ENCODE measurements at regions not wholly inside any gene's neighbourhood (a gene's known extent, or its start where the extent isn't known, plus 50 kb on each side); places are given as distances from the start of the nearest gene placed in this dataset.
"Not testable (repeated sequence)": the region's sequence is repeated elsewhere in the genome, so short reads cannot be mapped to it uniquely, and the experiment has no call there.

DNA sequence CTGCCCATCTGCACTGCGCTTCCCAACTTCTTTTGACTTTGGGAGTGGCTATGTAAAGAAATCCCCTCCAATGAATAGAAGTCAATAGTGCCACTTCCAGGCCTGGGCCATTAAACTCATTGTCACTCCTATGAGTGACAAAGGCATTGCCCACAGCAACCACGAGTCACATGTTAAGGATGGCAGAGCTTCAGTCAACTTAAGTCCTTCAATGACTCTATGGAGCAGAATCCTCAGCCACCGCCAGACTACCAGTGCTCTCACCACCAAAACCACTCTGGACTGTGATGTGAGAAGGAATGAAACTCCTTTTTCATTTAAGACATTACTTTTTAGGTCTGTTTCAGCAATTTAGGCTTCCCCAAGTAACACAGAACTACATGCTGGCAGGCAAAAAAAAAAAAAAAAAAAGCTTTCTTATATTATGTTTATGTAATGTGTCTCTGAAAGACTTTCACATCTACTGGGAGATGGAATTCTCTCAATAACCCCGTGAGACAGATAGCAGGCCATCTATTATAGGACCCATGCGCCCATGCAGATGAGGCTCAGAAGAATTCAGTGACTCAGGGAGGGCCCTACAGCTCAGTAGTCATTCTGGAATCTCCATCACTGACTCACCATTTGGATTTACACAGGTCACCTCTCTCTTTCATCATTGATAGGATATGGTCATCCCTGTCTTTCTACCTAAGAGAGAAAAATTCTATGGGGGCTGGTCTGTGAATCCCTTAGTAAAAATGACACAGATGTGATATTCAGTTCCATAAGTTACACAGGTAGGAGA is 180.5 kb downstream of the CEMIP2 start:
- DNase-seq = no peak

- DNase-seq = no peak
These were observed 184.5 kb downstream of the CEMIP2 start for GRCh38 chr9:71583792-71584191.

DNA sequence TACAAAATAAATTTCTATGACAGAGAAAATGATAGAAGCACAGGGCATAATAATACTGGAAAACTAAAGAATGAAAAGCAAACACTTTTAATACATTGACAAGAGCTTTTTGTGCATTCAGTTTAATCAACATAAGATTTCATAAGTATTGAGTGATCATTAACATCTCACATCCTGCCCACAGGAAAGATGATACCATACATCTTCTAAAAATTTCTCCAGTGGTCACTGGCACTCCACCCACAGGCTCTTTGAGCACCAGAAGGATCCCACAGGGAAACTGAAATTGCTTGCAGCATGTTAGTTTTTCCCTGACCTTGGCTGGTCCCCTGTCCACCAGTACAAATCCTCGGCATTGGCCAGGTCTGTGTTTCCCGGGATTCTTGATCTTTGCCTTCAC is 186.0 kb downstream of the CEMIP2 start:
- no peak for DNase-seq

DNA sequence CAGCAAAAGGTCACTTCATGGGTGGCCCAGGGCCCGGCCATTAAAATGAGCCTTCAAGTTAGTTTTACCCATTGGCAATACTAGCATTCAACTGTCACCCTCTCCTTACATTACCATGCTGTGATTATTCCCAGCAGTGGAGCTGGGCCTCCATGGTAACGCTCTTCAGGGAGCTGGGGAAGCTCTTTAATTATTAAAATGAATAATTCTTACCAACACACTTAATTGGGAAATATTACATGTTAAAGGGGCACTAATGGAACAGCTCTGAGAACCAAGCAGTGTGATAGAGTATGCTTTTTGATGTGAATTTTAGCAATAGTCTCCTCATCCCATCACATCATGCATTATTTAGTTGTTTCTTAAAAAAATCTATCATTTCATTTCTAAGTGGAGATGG is 187.2 kb downstream of the CEMIP2 start:
- no peak for DNase-seq

- no peak for DNase-seq
These were observed 197.1 kb downstream of the CEMIP2 start for GRCh38 chr9:71571186-71571585.

- DNase-seq = no peak
These were observed 200.4 kb downstream of the CEMIP2 start for GRCh38 chr9:71567890-71568289.

- no peak for DNase-seq
These were observed 206.2 kb downstream of the CEMIP2 start for GRCh38 chr9:71562140-71562539.

DNA sequence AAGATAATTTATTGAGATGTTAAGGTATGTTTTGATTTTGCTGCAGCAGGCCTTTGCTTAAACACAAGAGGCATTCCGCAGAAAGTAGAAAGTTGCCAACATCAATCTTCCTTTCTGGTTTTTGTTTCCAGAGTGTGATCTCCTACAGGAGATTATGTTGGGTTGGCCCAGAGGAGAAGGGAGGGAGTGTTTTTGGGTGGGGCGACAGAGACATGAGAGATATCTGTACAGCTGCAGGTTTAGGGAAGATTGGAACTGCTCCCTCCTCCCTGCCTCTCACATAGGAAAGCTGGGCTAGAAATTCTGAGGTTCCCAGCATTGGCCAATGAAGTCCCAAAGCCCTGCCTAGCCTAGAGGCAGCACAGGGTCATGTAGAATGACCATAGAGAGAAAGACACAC is 211.0 kb downstream of the CEMIP2 start:
- DNase-seq = no peak

DNA sequence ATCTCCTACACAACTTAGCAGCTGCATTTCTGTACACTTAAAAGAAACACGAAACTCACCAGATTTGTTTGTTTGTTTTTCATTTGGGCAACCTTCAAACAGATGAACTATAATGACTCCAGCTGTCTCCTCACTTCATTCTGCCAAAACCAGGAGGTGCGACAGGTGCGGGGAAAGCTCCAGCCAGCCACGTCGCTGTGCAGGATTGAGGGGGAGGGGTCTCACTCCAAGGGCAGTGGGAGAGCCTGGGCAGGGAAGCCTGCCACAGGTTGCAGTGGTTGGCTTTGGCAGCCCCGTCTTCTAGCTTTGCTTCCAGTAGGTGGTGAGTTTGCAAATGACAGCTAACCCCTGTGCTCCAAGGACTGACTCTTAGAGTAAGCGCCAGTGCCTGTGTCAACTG is 215.8 kb downstream of the CEMIP2 start:
- peak; percentile 92 for DNase-seq

DNA sequence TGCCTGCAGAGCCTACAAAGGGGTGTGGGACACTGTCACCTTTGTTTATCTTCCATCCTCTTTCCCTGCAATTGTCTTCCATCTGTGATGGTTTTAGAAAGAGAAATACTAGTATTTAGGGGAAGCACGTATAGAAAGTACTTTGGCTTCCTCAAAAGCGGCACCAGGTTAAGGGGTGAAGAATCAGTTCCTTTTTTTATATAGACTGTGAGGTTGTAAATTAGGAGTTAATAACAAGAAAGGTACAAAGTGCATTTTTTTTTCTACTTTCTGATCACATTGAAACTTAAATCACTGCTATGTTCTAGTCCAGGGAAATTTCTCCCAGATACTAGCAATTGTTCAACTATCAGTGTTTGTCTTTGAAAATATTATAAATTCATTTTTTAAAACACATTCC is 219.3 kb downstream of the CEMIP2 start:
- no peak for DNase-seq

DNA sequence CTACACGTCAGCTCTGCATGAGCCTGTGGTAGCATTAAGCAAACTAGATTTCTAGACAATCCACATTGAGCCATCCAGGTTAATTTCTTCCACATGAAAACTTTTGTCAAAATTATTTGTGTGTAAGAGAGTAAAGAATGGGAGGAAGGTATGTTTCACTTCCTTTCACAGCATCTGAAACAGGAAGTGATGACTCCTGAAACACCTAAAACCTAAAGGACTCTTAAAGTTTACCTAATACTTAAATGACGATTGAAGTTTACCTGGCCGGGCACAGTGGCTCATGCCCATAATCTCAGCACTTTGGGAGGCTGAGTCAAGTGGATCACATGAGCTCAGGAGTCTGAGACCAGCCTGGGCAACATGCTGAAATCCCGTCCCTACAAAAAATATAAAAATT is 223.8 kb downstream of the CEMIP2 start:
- DNase-seq = no peak

DNA sequence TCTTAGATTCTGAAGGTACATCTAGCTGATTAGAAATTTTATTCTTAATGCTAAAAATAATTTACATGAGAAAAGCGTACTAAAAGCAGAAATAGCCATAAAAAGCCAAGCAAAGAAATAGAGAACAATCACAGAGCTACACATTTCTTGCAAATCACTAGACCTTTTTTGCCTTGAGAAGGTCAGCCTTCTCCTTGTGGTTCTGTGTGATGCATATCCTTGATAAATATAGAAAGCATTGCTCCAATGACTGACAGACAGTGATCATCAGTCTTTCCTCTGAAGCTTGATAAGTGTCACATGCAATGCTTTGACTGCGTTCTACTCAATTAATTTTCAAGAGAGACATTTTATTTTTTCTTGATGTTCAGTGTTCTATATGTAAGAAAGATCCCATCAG is 226.9 kb downstream of the CEMIP2 start:
- DNase-seq = no peak

DNA sequence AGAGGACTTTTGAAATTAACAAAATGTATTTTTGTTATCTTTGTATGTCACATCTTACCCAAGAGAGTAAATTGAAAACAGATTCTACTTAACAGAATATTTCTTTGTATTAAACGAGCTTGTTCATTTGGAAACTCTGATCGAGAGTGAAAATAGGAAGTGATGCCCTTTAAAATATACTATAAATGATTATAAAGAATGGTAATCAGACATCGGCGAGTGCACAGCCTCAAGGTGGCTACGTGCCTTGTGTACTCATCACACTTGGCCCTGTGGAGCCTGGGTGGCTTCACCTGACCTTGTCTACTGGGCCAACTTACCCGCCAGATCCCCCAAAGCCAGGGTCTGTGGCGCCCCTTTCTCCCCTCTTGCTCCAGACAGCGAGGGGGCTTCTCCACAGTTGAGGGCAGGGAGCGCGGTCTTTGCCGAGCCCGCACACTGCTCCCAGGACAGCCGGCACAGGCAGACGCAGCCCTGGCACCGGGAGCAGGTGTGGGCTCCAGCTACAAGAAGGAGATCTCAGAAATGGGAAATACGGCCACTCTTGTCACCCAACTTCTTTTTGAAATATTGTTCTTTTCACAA is 243.2 kb downstream of the CEMIP2 start:
- DNase-seq = no peak

DNA sequence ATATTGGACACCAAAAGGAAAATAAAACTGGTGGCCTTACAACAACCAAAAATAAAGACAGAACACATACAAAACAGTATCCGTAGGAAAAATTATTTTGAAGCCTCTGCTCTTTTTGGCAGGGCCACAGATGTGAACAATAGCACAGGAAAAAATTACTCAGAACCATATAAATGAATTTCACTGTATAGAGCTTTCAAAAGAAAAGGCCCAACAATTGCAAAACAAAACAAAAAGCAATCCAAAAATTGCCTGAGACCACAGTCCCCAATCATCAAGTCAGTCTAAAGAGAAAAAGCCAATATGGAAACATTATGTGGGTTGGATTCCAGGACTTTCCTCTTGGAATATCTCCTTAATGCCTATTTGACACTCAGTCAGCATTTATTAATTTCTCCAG is 243.8 kb downstream of the CEMIP2 start:
- DNase-seq = no peak

DNA sequence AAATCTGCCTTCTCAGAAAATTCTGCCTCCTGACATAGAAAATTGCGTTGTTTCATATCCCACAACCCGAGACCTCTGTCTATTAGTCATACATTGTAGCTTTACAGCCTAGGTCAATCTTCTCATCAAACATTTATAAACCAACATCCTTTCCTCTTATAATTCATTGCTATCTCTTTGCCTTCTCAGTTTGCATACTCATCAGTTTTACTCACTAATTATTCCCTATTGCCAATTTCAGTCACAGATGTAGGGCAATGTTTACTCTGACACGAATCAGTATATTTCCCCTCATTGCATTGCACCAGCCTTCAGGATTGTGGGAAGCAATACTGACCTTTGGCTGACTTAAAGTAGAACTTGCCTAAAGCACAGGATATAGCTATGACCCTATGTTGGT is 247.2 kb downstream of the CEMIP2 start:
- DNase-seq = no peak

GRCh38 chr9:71519098-71519696 is 249.1 kb downstream of the CEMIP2 start:
- no peak for DNase-seq

DNA sequence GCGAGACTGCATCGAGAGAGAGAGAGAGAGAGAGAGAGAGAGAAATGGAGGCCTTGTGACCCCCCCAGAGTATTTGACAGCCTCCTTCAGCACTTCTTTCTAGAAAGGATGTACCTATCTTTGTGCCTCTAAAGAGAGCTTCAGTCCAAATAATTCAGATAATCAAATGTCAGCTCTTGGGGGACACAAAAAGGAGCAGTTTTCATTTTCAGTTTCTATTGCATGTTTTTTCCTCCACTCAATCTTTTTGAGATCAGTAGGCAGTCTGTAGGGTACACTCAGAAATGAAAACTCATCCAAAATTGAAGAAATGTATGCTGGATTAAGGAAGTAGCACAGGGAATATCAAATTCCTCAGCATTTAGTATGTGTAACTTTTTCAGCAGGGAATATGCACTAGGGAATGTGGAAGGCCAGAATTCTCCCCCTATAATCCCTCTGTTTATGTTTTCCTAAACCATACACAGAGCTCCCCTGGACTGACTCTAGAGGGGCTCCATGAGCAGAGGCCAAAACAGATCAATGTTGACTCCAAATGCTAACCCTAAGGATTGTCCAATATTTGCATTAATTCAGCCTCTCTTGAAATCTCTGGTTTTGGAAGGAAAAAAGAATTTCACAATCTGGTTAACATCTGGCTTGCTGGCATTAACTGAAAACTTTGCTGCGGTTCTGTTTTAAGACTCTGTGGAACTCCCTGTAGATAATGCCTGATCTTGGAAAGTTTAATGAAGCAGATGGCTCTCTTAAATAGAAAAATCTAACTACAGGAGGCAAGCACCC is 250.1 kb downstream of the CEMIP2 start:
- DNase-seq = peak; percentile 23

DNA sequence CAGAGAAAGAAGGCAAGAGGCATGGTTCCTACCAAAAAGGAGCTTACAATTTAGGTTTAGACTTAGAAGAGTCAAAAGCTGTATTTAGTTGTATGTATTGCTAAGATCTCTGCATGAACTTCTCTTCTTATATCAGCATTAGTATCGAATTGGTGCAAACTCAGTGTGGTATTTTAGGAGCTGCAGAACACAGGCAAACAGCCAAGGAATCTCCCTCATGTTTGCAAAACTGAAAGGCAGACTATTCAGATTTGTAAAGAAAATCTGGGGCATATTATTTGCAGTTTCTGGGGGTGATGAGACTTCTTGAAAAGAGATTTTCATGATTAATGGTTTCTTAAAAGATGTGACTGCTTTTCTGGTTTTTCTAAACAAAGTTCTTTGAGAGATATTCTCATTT is 252.7 kb downstream of the CEMIP2 start:
- no peak for DNase-seq

- no peak for DNase-seq
These were observed 253.2 kb downstream of the CEMIP2 start for GRCh38 chr9:71515107-71515506.

- DNase-seq = no peak
These were observed 253.9 kb downstream of the CEMIP2 start for GRCh38 chr9:71514344-71514975.

DNA sequence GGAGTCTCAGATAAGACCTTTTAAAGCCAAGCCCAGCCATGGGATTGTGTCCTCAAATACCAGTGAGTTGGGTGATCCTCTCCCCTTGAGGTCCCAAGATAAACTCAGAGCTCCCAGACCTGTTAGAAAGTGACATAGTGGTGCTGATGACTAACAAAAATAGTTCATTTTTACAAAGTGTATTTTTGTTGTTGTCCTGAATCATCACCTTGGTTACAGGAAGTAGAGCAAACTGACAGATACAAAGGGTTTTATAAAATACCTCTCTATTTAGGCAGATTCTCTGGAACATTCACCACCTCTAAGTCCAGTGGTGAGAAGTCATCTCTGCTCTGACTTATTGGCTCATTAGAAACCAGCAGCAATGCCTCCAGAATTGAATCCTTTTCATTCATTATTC is 259.3 kb downstream of the CEMIP2 start:
- no peak for DNase-seq

GRCh38 chr9:71508141-71508540 is 260.2 kb downstream of the CEMIP2 start:
- DNase-seq = not testable (repeated sequence)

- DNase-seq = no peak
These were observed 261.5 kb downstream of the CEMIP2 start for GRCh38 chr9:71506821-71507220.

All from DMS 273 treated with DMSO at 0.1 percent for 48 hours (cell line).